SU-DHL-6 (cell line): ENCODE measurements at regions not wholly inside any gene's neighbourhood (a gene's known extent, or its start where the extent isn't known, plus 50 kb on each side); places are given as distances from the start of the nearest gene placed in this dataset.

Experiments used
- H2AFZ ChIP-seq: fragments of 200-600 bp; sonication (generic); 2 replicates; pipeline ENCODE4 v1.6.1; 2014; ENCODE audit warnings: low read depth, mild to moderate bottlenecking, moderate library complexity, mixed read lengths, antibody characterized with exemption, low read length; ENCODE audit not compliant: severe bottlenecking
- H3F3A ChIP-seq: fragments of 200-600 bp; shearing (Covaris generic); 2 replicates; pipeline ENCODE4 v1.6.0; 2016; ENCODE audit warnings: antibody characterized with exemption, mild to moderate bottlenecking; ENCODE audit not compliant: insufficient read depth
- H3K27ac ChIP-seq: fragments of 200-600 bp; sonication (generic); 2 replicates; pipeline ENCODE4 v1.5.1; 2016; ENCODE audit warnings: low read depth, mild to moderate bottlenecking, low read length, moderate library complexity, mixed read lengths
- H3K27me3 ChIP-seq: fragments of 200-600 bp; sonication (generic), shearing (Covaris generic); 2 replicates; pipeline ENCODE4 v1.6.0; 2014; ENCODE audit warnings: mild to moderate bottlenecking, low read length
- H3K36me3 ChIP-seq: fragments of 200-600 bp; sonication (generic); 2 replicates; pipeline ENCODE4 v1.6.1; 2014; ENCODE audit warnings: mild to moderate bottlenecking, low read length, mixed read lengths
- H3K4me2 ChIP-seq: fragments of 300-600, 200-600 bp; shearing (Covaris generic), sonication (generic); 2 replicates; pipeline ENCODE4 v1.6.0; 2014; ENCODE audit warnings: low read length, low read depth, mild to moderate bottlenecking; ENCODE audit not compliant: poor library complexity, severe bottlenecking
- H3K4me3 ChIP-seq: fragments of 200-600 bp; sonication (generic); 2 replicates; pipeline ENCODE4 v1.5.1; 2014; ENCODE audit warnings: antibody characterized with exemption, low read length, mild to moderate bottlenecking, mixed read lengths; ENCODE audit not compliant: insufficient read depth, poor library complexity, severe bottlenecking
- H3K79me2 ChIP-seq: fragments of 200-600 bp; sonication (generic); 2 replicates; pipeline ENCODE4 v1.6.1; 2014; ENCODE audit warnings: mild to moderate bottlenecking, low read length, moderate library complexity; ENCODE audit not compliant: insufficient read depth
- H3K9ac ChIP-seq: fragments of 200-600 bp; sonication (generic); 2 replicates; pipeline ENCODE4 v1.7.0; 2014; ENCODE audit warnings: mild to moderate bottlenecking, low read length
- H3K9me2 ChIP-seq: fragments of 200-600 bp; sonication (generic); replicated peaks from 2 replicates; pipeline ENCODE4 v1.6.1; 2014; ENCODE audit warnings: low read length; ENCODE audit not compliant: insufficient read depth
- H3K9me3 ChIP-seq: fragments of 200-600 bp; sonication (generic); 2 replicates; pipeline ENCODE4 v1.6.1; 2014; ENCODE audit warnings: low read length, mixed read lengths; ENCODE audit not compliant: insufficient read depth
- H4K20me1 ChIP-seq: fragments of 200-600 bp; sonication (generic); 2 replicates; pipeline ENCODE4 v1.6.1; 2014; ENCODE audit warnings: low read depth, mild to moderate bottlenecking, antibody characterized with exemption, low read length, moderate library complexity, mixed read lengths
- CTCF ChIP-seq: fragments of 200-600 bp; sonication (generic); IDR thresholded peaks from one replicate; pipeline ENCODE4 v1.5.1; 2017; ENCODE audit warnings: antibody characterized with exemption, mild to moderate bottlenecking, low read length, moderate library complexity; ENCODE audit not compliant: insufficient read depth, poor library complexity, severe bottlenecking
- EZH2phosphoT487 ChIP-seq: fragments of 200-600 bp; sonication (generic), shearing (Covaris generic); conservative IDR thresholded peaks from 2 replicates; pipeline ENCODE4 v1.6.1; 2018; ENCODE audit warnings: mild to moderate bottlenecking, antibody characterized with exemption, low read length, moderate library complexity, mixed read lengths

- Histone ChIP-seq H3K4me3 (no peak overlapping the region), H3K9ac (no peak overlapping the region), H3K27ac (no peak overlapping the region), H3K4me2 (no peak overlapping the region), H4K20me1 (no peaks in the 10 kb centered on the region), H3F3A (no peaks in the 10 kb centered on the region), H3K27me3 (no peaks in the 10 kb centered on the region), H3K9me2 (no peaks in the 10 kb centered on the region), H3K36me3 (no peaks in the 10 kb centered on the region), H3K79me2 (no peaks in the 10 kb centered on the region), H2AFZ (no peak overlapping the region), H3K9me3 (no peaks in the 10 kb centered on the region)
- TF ChIP-seq EZH2phosphoT487, result no peak
- TF ChIP-seq CTCF, result no peak
These were observed 89.2 kb upstream of the WNT4 start for GRCh38 chr1:22231995-22232690.

GRCh38 chr1:22233222-22233621, 90.3 kb upstream of the WNT4 start:
- Histone ChIP-seq H3K79me2 (no peaks in the 10 kb centered on the region), H3K27ac (no peak overlapping the region), H3K9me2 (no peaks in the 10 kb centered on the region), H3K9ac (no peak overlapping the region), H3K9me3 (no peaks in the 10 kb centered on the region), H2AFZ (no peak overlapping the region), H4K20me1 (no peaks in the 10 kb centered on the region), H3K4me2 (no peak overlapping the region), H3K4me3 (no peak overlapping the region), H3K27me3 (no peaks in the 10 kb centered on the region), H3F3A (no peaks in the 10 kb centered on the region), H3K36me3 (no peaks in the 10 kb centered on the region)
- TF ChIP-seq EZH2phosphoT487 (no peak), CTCF (no peak)

- Histone ChIP-seq H2AFZ (no peak overlapping the region), H3K4me3 (no peak overlapping the region), H3K9ac (no peak overlapping the region), H3K9me2 (no peaks in the 10 kb centered on the region), H3F3A (no peaks in the 10 kb centered on the region), H3K36me3 (no peaks in the 10 kb centered on the region), H3K9me3 (no peaks in the 10 kb centered on the region), H3K27ac (no peak overlapping the region), H3K27me3 (no peaks in the 10 kb centered on the region), H3K79me2 (no peaks in the 10 kb centered on the region), H3K4me2 (no peak overlapping the region), H4K20me1 (no peaks in the 10 kb centered on the region)
- TF ChIP-seq CTCF (no peak), EZH2phosphoT487 (no peak)
These were observed 91.7 kb upstream of the WNT4 start for GRCh38 chr1:22234476-22235030.
